Upper lobe of left lung (tissue), 6 donors: ENCODE measurements at regions not wholly inside any gene's neighbourhood (a gene's known extent, or its start where the extent isn't known, plus 50 kb on each side); places are given as distances from the start of the nearest gene placed in this dataset.

Experiments used
- ATAC-seq, 2 donors: fragments of 200-7000 bp; cut with Tn5 transposase; one replicate each; pipeline ENCODE4 v1.9.1; 2022; ENCODE audit warnings: mild to moderate bottlenecking in 2 of 2, moderate library complexity in 2 of 2; ENCODE audit not compliant: low FRiP score in 2 of 2
- DNase-seq, 2 donors: peaks; one replicate each; pipeline ENCODE4 v3.0.0-alpha.2; 2019 to 2020
- H3K27ac ChIP-seq, 4 donors: fragments of 200-600 bp; sonication (generic); one replicate each; pipeline ENCODE4 v1.5.1; 2016 to 2019
- H3K27me3 ChIP-seq, 4 donors: fragments of 200-600 bp; sonication (generic); one replicate each; pipeline ENCODE4 v1.5.1; 2017 to 2019
- H3K36me3 ChIP-seq, 4 donors: fragments of 200-600 bp; sonication (generic); one replicate each; pipeline ENCODE4 v1.5.1; 2016 to 2019
- H3K4me1 ChIP-seq, 4 donors: fragments of 200-600 bp; sonication (generic); one replicate each; pipeline ENCODE4 v1.5.1; 2018 to 2019
- H3K4me3 ChIP-seq, 4 donors: fragments of 200-600 bp; sonication (generic); one replicate each; pipeline ENCODE4 v1.5.1; 2017 to 2019; ENCODE audit warnings: mild to moderate bottlenecking in 2 of 4, moderate library complexity in 1 of 4
- H3K9me3 ChIP-seq, 4 donors: fragments of 200-600 bp; sonication (generic); one replicate each; pipeline ENCODE4 v1.5.1; 2018 to 2019
- EP300 ChIP-seq, 4 donors: sonication (generic); formaldehyde crosslinking; IDR thresholded peaks; one replicate each; pipeline ENCODE4 v1.5.1; 2017; ENCODE audit warnings: antibody characterized with exemption in 4 of 4, control low read depth in 2 of 4
- POLR2A ChIP-seq, 4 donors: fragments of 450-650 bp; IDR thresholded peaks; one replicate each; pipeline ENCODE4 v1.5.1; 2016 to 2017; ENCODE audit warnings: antibody characterized with exemption in 4 of 4, mild to moderate bottlenecking in 2 of 4
- POLR2AphosphoS5 ChIP-seq, 2 donors: sonication (generic); formaldehyde crosslinking; IDR thresholded peaks; one replicate each; pipeline ENCODE4 v1.5.1; 2017; ENCODE audit warnings: antibody characterized with exemption in 2 of 2
- WGBS, 2 donors: methylation state at CpG; one replicate each; pipeline ENCODE4 v1.1.5; 2017 to 2018; 5-methylcytosine and 5-hydroxymethylcytosine counted together
- TF ChIP-seq, protein P1 (sequence below), 6 experiments: fragments of 450-650 bp in 4 of 6; fragments of 200-600 bp in 2 of 6; sonication (generic) in 2 of 6; IDR thresholded peaks; one replicate each; pipeline ENCODE4 v1.5.1; 2016 to 2019; ENCODE audit warnings: antibody characterized with exemption in 6 of 6
- donor health status: DM: no; HTN: no; CAD: no; lungs with moderate emphysema.
- donor health status: DM: no; HTN: yes; CAD: no; lungs with severe emphysema.

- H3K4me1 ChIP-seq, result no peaks in the 10 kb centered on the region
- H3K27me3 ChIP-seq, result no peaks in the 10 kb centered on the region
- ATAC-seq, result no peak
- H3K9me3 ChIP-seq, result no peaks in the 10 kb centered on the region
- no peak for DNase-seq
- no peak overlapping the region for H3K27ac ChIP-seq
- no peaks in the 10 kb centered on the region for H3K36me3 ChIP-seq
- no peak for TF ChIP-seq EP300 (IDR thresholded peaks at IDR 0.05)
- no peak for TF ChIP-seq POLR2AphosphoS5 (IDR thresholded peaks at IDR 0.05)
- TF ChIP-seq, protein P1, sequence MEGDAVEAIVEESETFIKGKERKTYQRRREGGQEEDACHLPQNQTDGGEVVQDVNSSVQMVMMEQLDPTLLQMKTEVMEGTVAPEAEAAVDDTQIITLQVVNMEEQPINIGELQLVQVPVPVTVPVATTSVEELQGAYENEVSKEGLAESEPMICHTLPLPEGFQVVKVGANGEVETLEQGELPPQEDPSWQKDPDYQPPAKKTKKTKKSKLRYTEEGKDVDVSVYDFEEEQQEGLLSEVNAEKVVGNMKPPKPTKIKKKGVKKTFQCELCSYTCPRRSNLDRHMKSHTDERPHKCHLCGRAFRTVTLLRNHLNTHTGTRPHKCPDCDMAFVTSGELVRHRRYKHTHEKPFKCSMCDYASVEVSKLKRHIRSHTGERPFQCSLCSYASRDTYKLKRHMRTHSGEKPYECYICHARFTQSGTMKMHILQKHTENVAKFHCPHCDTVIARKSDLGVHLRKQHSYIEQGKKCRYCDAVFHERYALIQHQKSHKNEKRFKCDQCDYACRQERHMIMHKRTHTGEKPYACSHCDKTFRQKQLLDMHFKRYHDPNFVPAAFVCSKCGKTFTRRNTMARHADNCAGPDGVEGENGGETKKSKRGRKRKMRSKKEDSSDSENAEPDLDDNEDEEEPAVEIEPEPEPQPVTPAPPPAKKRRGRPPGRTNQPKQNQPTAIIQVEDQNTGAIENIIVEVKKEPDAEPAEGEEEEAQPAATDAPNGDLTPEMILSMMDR (IDR thresholded peaks at IDR 0.05), result no peak
- no peak for TF ChIP-seq POLR2A (IDR thresholded peaks at IDR 0.05)
- no peak overlapping the region for H3K4me3 ChIP-seq
- 62 to 85% methylated on average over 5 of the region's 5 CpGs for WGBS, 2 donors
These were observed 184.2 kb downstream of the SUCLA2 start for GRCh38 chr13:47816831-47817230.

DNA sequence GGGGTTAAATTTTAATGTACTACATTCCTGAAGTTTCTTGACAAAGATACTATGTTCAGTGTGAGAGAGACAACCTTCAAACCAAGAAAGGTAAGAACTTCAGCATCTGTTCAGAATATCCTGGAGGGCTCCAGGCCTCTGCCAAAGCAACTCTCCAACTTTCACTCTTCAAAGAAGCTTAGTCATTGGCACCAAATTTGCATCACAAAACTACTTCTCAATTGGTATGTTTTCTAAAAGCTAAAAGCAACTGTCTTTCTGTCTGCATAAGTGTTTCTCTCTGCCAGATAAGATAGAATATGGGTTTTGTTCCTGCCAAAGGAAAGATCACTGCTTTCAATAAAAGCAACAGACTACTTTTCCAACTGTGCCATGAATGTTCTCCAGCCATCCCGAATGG, 187.4 kb downstream of the SUCLA2 start:
- ATAC-seq (no peak), DNase-seq (no peak)
- Histone ChIP-seq H3K36me3 (no peaks in the 10 kb centered on the region), H3K4me3 (no peak overlapping the region), H3K9me3 (no peaks in the 10 kb centered on the region), H3K4me1 (no peaks in the 10 kb centered on the region), H3K27ac (no peak overlapping the region), H3K27me3 (no peaks in the 10 kb centered on the region)
- WGBS, 2 donors, result 84 to 85% methylated on average over 1 of the region's 1 CpG
- TF ChIP-seq POLR2AphosphoS5 (IDR thresholded peaks at IDR 0.05) (no peak), POLR2A (IDR thresholded peaks at IDR 0.05) (no peak), EP300 (IDR thresholded peaks at IDR 0.05) (no peak)
- TF ChIP-seq, protein P1 (IDR thresholded peaks at IDR 0.05), result no peak

DNA sequence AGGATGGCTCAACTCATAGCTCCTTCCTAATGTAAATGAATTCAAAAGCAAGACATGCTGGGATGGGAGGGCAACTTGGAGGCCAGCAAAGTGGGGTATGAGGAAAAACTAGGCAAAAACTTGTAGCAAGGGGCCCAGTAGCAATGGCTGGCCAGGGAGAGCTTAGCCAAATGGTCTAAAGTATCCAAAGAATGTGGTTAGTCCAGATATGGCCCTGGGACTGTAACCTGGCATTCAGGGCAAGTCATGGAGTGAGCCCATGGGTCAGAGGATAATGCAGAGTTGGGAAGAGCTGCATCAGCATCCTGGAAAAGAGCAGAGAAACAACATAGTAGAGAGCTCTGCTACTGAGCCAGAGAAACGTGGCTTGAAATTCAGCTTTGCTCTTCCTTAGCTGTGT, 191.7 kb downstream of the SUCLA2 start:
- DNase-seq (no peak), ATAC-seq (no peak)
- Histone ChIP-seq H3K27ac (no peak overlapping the region), H3K4me1 (no peaks in the 10 kb centered on the region), H3K27me3 (no peaks in the 10 kb centered on the region), H3K4me3 (no peak overlapping the region), H3K36me3 (no peaks in the 10 kb centered on the region), H3K9me3 (no peaks in the 10 kb centered on the region)
- WGBS, 2 donors, result 52 to 68% methylated on average over 1 of the region's 1 CpG
- TF ChIP-seq EP300 (IDR thresholded peaks at IDR 0.05) (no peak), POLR2AphosphoS5 (IDR thresholded peaks at IDR 0.05) (no peak), POLR2A (IDR thresholded peaks at IDR 0.05) (no peak)
- TF ChIP-seq, protein P1 (IDR thresholded peaks at IDR 0.05), result no peak

- Histone ChIP-seq H3K27ac (no peak overlapping the region), H3K36me3 (no peaks in the 10 kb centered on the region), H3K4me3 (no peak overlapping the region), H3K4me1 (no peaks in the 10 kb centered on the region), H3K9me3 (no peaks in the 10 kb centered on the region), H3K27me3 (no peaks in the 10 kb centered on the region)
- 70 to 81% methylated on average over 2 of the region's 2 CpGs for WGBS, 2 donors
- no peak for DNase-seq
- TF ChIP-seq, protein P1 (IDR thresholded peaks at IDR 0.05), result no peak
- TF ChIP-seq POLR2A (IDR thresholded peaks at IDR 0.05), result no peak
- TF ChIP-seq EP300 (IDR thresholded peaks at IDR 0.05), result no peak
- TF ChIP-seq POLR2AphosphoS5 (IDR thresholded peaks at IDR 0.05), result no peak
- no peak for ATAC-seq
These were observed 197.9 kb downstream of the SUCLA2 start for GRCh38 chr13:47803131-47803530.

DNA sequence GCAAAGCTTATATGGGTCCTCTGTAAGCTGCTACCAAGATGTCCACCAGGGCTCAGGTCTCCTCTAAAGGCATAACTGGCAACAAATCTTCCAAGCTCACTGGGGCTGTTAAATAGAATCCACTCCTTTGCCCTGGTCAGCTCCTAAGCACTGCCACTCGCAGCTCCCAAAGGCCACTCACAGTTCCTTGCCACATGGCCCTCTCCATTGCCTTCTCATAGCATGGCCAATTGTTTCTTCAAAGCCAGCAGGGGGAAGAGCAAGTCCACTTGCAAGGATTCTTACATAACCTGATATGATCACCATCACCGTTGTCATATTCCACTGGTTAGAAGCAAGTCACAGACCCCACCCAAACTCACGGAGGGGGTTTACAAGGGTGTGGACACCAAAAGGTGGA, 199.5 kb downstream of the SUCLA2 start:
- H3K9me3 ChIP-seq, result no peaks in the 10 kb centered on the region
- ATAC-seq (no peak), DNase-seq (no peak)
- no peak for TF ChIP-seq EP300 (IDR thresholded peaks at IDR 0.05)
- TF ChIP-seq, protein P1 (IDR thresholded peaks at IDR 0.05), result no peak
- no peak for TF ChIP-seq POLR2A (IDR thresholded peaks at IDR 0.05)
- no peak for TF ChIP-seq POLR2AphosphoS5 (IDR thresholded peaks at IDR 0.05)
- no peak overlapping the region for H3K4me3 ChIP-seq
- no peaks in the 10 kb centered on the region for H3K27me3 ChIP-seq
- no peaks in the 10 kb centered on the region for H3K36me3 ChIP-seq
- no peak overlapping the region for H3K27ac ChIP-seq
- WGBS, 2 donors, result 98 to 100% methylated on average over 3 of the region's 3 CpGs
- no peaks in the 10 kb centered on the region for H3K4me1 ChIP-seq
